Fibroblast of lung (primary cell): ENCODE measurements at regions not wholly inside any gene's neighbourhood (a gene's known extent, or its start where the extent isn't known, plus 50 kb on each side); places are given as distances from the start of the nearest gene placed in this dataset.
A peak's percentile ranks its signal among the peaks of the same experiment; 100 is the strongest.

Experiments used
- DNase-seq, 2 donors: peaks; one replicate each; pipeline versions ENCODE4 v3.0.0 to v3.0.0-alpha.2; 2010; ENCODE audit warnings: low read depth in 2 of 2
- H2AFZ ChIP-seq: 2 replicates; pipeline ENCODE4 v1.5.1; 2012; ENCODE audit warnings: low read length, control low read depth, inconsistent platforms
- H3K27ac ChIP-seq: 2 replicates; pipeline ENCODE4 v1.5.1; 2011; ENCODE audit warnings: low read length, control low read depth; ENCODE audit not compliant: insufficient read depth
- H3K27me3 ChIP-seq: 2 replicates; pipeline ENCODE4 v1.5.1; 2011; ENCODE audit warnings: mild to moderate bottlenecking, low read length; ENCODE audit not compliant: control insufficient read depth, insufficient read depth
- H3K36me3 ChIP-seq: 2 replicates; pipeline ENCODE4 v1.5.1; 2011; ENCODE audit warnings: low read length; ENCODE audit not compliant: control insufficient read depth, insufficient read depth
- H3K4me1 ChIP-seq: 2 replicates; pipeline ENCODE4 v1.5.1; 2011; ENCODE audit warnings: low read length; ENCODE audit not compliant: control insufficient read depth, insufficient read depth; ENCODE audit errors: extremely low read depth
- H3K4me2 ChIP-seq: 2 replicates; pipeline ENCODE4 v1.5.1; 2011; ENCODE audit warnings: low read length, control low read depth; ENCODE audit not compliant: insufficient read depth; ENCODE audit errors: extremely low read depth
- H3K4me3 ChIP-seq, 4 experiments: fragments of 200-600 bp in 1 of 4; sonication (generic) in 1 of 4; replicated peaks in 1 of 4; 2 replicates each; pipeline ENCODE4 v1.5.1; 2011 to 2016; ENCODE audit warnings: low read length in 4 of 4, low read depth in 3 of 4, mild to moderate bottlenecking in 3 of 4, control low read depth in 2 of 4, inconsistent platforms in 1 of 4, mixed read lengths in 1 of 4; ENCODE audit not compliant: insufficient read depth in 1 of 4; ENCODE audit errors: control extremely low read depth in 1 of 4
- H3K79me2 ChIP-seq: 2 replicates; pipeline ENCODE4 v1.5.1; 2012; ENCODE audit warnings: mild to moderate bottlenecking, low read length, inconsistent platforms; ENCODE audit not compliant: control insufficient read depth, insufficient read depth
- H3K9ac ChIP-seq: 2 replicates; pipeline ENCODE4 v1.5.1; 2011; ENCODE audit warnings: mild to moderate bottlenecking, low read length, control low read depth; ENCODE audit not compliant: insufficient read depth
- H3K9me3 ChIP-seq: 2 replicates; pipeline ENCODE4 v1.5.1; 2012; ENCODE audit warnings: low read depth, low read length; ENCODE audit not compliant: control insufficient read depth, insufficient read depth
- H4K20me1 ChIP-seq: 2 replicates; pipeline ENCODE4 v1.5.1; 2011; ENCODE audit warnings: low read length; ENCODE audit not compliant: control insufficient read depth, insufficient read depth; ENCODE audit errors: extremely low read depth
- CTCF ChIP-seq, 2 donors: IDR thresholded peaks in 1 of 2; conservative IDR thresholded peaks in 1 of 2; 1 replicate in 1 of 2; 2 replicates in 1 of 2; pipeline ENCODE4 v1.5.1; 2011 to 2012; ENCODE audit warnings: low read length in 2 of 2, control low read depth in 1 of 2, inconsistent platforms in 1 of 2, low read depth in 1 of 2, mild to moderate bottlenecking in 1 of 2
- EZH2 ChIP-seq: IDR thresholded peaks from 2 replicates; pipeline ENCODE4 v1.5.1; 2012; ENCODE audit warnings: low read length, control low read depth, mild to moderate bottlenecking; ENCODE audit errors: missing control alignments

GRCh38 chr9:71353720-71354119, 232.3 kb upstream of the TRPM3 start:
- no peak overlapping the region for H3K9ac ChIP-seq
- DNase-seq: peak in 1 of 2 donors; percentile 71
- TF ChIP-seq EZH2: no peak
- no peaks in the 10 kb centered on the region for H4K20me1 ChIP-seq
- no peaks in the 10 kb centered on the region for H3K79me2 ChIP-seq
- peaks cover 2% of the 10 kb centered on the region for H3K4me1 ChIP-seq
- H3K27ac ChIP-seq: no peak overlapping the region
- no peaks in the 10 kb centered on the region for H3K36me3 ChIP-seq
- H2AFZ ChIP-seq: no peak overlapping the region
- no peaks in the 10 kb centered on the region for H3K27me3 ChIP-seq
- no peak overlapping the region for H3K4me3 ChIP-seq
- H3K9me3 ChIP-seq: no peaks in the 10 kb centered on the region
- no peak overlapping the region for H3K4me2 ChIP-seq

GRCh38 chr9:71352837-71353236, 231.4 kb upstream of the TRPM3 start:
- Histone ChIP-seq H2AFZ (no peak overlapping the region), H3K27me3 (no peaks in the 10 kb centered on the region), H3K9me3 (no peaks in the 10 kb centered on the region), H3K4me1 (peaks cover 2% of the 10 kb centered on the region), H3K4me2 (no peak overlapping the region), H3K27ac (no peak overlapping the region), H3K9ac (no peak overlapping the region), H4K20me1 (no peaks in the 10 kb centered on the region), H3K4me3 (no peak overlapping the region), H3K79me2 (no peaks in the 10 kb centered on the region), H3K36me3 (no peaks in the 10 kb centered on the region)
- TF ChIP-seq CTCF (conservative IDR thresholded peaks at IDR 0.05 in 1 of 2, IDR thresholded peaks at IDR 0.05 in 1 of 2; ENCODE audit: low read depth in 1 of 2, low read length in 2 of 2): no peak
- TF ChIP-seq EZH2: no peak
- DNase-seq: no peak

GRCh38 chr9:71349218-71349617, 227.8 kb upstream of the TRPM3 start:
- Histone ChIP-seq H3K4me2 (no peak overlapping the region), H3K4me3 (no peak overlapping the region), H3K27ac (no peak overlapping the region), H3K79me2 (no peaks in the 10 kb centered on the region), H3K36me3 (no peaks in the 10 kb centered on the region), H3K9me3 (no peaks in the 10 kb centered on the region), H3K9ac (no peak overlapping the region), H3K4me1 (peaks cover 2% of the 10 kb centered on the region), H4K20me1 (no peaks in the 10 kb centered on the region), H3K27me3 (no peaks in the 10 kb centered on the region), H2AFZ (no peak overlapping the region)
- TF ChIP-seq CTCF (conservative IDR thresholded peaks at IDR 0.05 in 1 of 2, IDR thresholded peaks at IDR 0.05 in 1 of 2; ENCODE audit: low read depth in 1 of 2, low read length in 2 of 2) (no peak), EZH2 (no peak)
- DNase-seq: peak in 1 of 2 donors; percentile 80
